T follicular helper cell (primary cell): ENCODE measurements at regions not wholly inside any gene's neighbourhood (a gene's known extent, or its start where the extent isn't known, plus 50 kb on each side); places are given as distances from the start of the nearest gene placed in this dataset.

Experiments
- DNase-seq: peaks from one replicate; pipeline ENCODE4 v3.0.0-alpha.2; 2020; ENCODE audit warnings: low read depth

DNA sequence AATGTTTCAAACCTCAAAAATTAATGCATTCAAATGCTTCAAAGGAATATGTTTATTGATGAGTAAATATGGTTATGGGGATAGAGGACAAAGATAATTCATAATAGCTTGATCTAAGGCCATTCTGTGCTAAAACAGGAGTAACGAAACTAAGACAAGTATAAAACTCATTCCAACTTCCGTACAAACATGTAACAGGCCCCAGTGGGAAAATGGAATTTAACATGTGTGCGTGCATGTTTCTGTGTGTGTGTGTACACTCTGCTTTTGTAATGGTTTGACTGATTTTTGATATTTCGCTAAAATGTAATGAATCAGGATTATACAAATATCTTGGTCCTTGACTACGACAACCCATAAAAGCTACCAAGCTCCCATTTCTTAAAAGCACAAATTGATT lies 91.0 kb downstream of the KLF12 start:
- no peak for DNase-seq

DNA sequence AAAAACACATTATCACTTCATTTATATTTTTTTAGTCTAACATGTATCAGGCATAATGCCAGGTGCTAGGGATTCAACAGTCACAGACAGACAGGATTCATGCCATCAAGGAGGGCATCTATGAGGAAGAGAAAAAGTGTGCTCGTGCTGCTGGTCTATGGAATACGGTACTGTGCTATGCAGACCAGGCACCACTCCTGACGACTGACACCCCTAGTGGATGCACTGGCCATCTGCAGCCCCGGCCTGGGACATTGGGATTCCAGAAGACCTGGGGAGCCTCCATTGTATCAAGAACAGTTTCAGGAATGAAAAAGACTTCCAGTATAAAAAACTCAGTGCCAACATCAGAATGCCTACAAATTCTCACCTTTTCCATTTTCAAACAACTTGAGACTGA lies 94.0 kb downstream of the KLF12 start:
- peak; percentile 3 for DNase-seq

- DNase-seq = no peak
Observed at GRCh38 chr13:74039667-74040066, 94.5 kb downstream of the KLF12 start.

- no peak for DNase-seq
Observed at GRCh38 chr13:74039154-74039553, 95.0 kb downstream of the KLF12 start.

DNA sequence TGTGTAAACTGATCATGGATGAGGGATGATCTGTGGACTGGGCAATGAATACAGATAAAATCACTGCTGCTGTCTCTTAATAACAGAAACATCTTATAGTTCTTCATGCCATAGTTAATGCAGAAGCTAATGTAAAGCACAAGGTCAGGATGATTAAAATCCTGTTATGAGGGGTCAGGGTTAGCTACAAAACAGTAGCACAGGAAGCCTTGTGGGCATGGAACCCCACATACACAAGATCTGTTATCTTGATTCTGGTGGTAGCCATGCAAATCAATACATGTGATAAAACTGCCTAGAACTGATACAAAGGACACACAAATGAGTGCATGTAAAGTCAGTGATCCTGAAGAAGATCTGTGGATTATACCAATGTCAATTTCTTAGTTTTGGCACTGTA lies 96.4 kb downstream of the KLF12 start:
- no peak for DNase-seq

- DNase-seq = no peak
Observed at GRCh38 chr13:74036373-74036772, 97.8 kb downstream of the KLF12 start.

GRCh38 chr13:74035896-74036295 lies 98.3 kb downstream of the KLF12 start:
- no peak for DNase-seq

GRCh38 chr13:74032325-74032724 lies 101.9 kb downstream of the KLF12 start:
- DNase-seq = no peak

GRCh38 chr13:74027161-74027779 lies 106.9 kb downstream of the KLF12 start:
- DNase-seq = no peak

DNA sequence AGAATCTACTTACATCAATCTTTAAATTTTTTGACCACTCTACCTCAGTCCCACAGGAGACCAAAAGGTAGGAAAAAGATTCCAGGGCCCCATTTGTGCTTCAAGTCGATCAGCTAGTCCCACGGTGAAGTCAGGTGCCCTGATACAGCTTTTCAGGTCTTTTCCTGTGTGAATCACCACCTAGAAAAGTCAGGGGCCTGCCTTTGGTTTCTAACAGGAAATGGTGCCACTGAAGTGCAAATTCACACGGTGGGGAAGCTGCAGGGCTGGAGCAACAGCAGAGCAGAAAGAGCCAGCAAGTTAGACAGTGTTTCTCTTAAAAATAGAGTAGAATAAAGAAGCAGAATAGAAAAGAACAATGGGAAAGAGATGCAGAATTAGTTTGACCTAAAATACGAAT lies 107.5 kb downstream of the KLF12 start:
- peak; percentile 59 for DNase-seq

DNA sequence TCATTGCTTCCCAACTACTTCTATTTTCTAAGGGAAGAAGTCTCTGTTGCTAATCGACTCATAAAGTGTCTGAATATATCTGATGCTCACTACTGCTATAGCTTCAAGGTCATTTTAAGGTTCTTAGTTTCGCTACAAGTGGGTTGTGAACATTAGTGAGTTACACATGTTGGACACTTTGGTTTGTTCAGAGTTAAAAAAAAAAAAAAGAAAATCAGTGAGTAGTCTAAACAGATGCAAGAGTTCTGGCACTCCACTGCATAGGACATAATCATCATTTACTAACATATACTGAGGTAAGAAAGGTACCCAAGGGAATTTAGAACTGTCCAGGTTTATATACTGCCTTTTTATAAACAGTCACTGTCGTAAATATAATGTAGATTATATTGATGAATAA lies 108.8 kb downstream of the KLF12 start:
- DNase-seq = no peak

GRCh38 chr13:74024856-74025255 lies 109.3 kb downstream of the KLF12 start:
- DNase-seq = no peak

GRCh38 chr13:74024314-74024713 lies 109.9 kb downstream of the KLF12 start:
- no peak for DNase-seq

DNA sequence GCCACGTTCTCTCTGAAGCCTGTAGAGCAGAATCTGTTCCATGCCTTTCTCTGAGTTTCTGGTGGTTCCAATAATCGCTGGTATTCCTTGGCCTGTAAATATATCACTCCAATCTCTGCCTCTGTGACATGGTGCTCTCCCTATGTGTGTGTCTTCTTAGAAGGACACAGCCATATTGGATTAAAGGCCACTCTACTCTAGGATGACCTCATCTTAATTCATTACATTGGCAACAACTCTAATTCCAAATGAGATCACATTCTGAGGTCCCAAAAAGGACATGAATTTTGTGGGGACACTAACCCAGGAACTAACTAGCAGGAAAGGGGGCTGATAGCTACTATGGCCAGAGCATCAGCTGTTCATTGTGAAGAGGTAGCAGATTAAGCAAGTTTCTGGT lies 110.7 kb downstream of the KLF12 start:
- DNase-seq = no peak

GRCh38 chr13:74021505-74021904 lies 112.7 kb downstream of the KLF12 start:
- DNase-seq = no peak

DNA sequence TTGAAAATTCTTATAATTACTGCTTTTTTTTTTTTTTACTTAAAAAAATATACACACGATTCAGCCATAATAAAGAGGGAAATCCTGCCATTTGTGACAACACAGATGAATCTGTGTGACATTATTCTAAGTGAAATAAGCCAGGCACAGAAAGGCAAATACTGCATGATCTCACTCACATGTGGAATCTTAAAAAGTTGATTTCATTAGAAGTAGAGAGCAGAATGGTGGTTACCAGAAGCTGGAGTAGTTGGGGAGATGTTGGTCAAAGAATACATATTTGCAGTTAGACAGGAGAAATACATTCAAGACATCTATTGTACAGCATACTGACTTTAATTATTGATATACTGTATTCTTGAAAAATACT lies 116.2 kb downstream of the KLF12 start:
- DNase-seq = no peak

GRCh38 chr13:74017301-74018061 lies 116.7 kb downstream of the KLF12 start:
- DNase-seq = no peak

DNA sequence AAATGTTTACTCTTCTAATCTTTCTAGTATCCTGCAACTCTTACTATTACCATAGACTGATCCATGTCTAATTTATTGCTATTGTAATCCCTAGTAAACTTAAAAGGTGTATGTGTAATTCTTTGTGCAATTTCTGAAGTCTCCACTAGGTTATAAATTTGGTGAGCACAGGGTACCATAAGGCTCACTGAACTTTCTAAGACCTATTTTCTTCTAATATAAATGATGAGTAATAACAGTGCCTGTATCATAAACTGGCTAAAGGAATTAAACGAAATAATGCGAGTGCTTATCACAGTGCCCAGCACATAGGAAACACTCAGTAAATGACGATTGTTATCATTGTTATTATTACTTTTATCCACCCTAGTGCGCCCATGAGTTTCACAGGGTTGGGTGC lies 119.1 kb downstream of the KLF12 start:
- DNase-seq = no peak

DNA sequence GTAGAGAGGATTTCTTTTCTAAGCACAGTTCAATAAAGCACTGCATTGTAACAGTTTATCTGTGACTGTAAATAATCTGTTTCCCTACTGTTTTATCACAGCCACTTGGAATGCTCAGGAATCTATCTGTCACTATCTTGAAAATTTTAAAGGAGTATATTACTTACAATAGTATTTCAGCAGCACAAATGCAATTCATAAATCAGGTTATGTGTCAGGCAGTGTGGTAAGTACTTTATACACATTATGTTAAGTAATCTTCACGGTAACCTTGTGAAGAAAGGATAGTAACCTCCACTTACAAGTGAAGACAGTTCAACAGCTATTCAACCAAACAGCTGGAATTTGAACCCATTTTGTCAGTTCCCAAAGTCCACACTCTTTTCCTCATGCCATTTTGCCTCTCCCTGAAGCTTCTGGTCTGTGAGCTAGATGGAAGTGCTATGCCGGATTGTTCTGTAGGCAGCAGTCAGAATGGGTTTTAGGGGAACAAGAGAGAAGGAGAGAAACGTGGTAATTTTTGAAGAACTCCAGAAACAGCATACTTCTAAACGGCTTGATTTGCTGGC lies 125.0 kb downstream of the KLF12 start:
- no peak for DNase-seq

DNA sequence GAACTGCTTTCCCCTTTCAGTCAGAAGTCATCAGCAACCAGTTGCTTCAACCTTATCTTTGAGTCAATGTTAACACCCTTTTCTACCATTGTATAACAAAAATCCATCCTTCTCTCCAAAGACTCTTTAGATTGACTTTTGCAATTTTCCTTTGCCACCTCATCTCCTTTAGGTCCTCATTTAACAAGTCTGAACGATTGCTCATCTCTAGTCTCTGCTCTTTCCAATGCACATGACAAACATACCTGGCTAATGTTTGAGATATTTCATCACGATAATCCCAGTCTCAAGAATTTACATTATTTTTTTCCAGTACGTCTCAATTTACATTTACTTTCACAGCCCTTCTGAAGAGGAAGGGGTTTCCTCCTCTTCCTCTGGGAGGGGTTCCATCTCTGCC lies 127.5 kb downstream of the KLF12 start:
- DNase-seq = no peak

DNA sequence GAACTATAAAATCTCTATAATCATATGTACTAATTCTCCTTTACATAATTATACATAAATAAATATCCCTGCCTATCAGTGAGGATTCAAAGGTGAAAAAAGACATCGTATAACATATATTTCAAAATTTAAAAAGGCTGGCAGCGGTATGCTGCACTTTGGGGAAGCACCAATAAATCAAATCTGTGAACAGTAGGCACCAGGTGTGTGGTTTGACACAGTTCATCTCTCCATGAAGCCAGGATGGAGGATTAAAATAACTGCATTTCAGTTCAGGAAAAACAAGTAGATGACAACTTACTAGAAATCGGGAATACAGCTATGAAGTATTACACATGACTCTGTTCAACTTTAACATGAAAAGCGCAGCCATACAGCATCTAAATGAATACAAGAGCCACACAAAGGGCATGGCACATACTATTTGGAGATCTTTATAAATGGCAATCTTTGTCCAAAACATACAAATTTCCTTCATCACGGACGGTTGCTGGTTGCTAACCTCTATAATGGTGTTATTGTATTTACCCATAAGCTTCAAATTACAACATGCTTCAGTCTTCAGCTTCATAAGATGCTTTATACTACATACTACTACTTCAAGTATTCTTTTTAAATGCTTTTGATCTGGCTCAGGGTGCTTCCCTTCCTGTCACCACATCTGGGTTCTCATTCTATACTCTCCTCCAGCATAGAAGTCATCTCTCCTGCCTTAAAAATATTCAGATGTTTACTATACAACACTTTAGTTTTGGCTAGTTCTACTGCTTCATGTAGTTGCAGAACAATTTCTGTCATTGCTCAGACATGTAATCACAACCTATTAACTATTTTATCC lies 128.7 kb downstream of the KLF12 start:
- DNase-seq = no peak

GRCh38 chr13:74004109-74004508 lies 130.1 kb downstream of the KLF12 start:
- no peak for DNase-seq

GRCh38 chr13:74003374-74003773 lies 130.8 kb downstream of the KLF12 start:
- DNase-seq = no peak
